ENCODE measurements at regions not wholly inside any gene's neighbourhood (a gene's known extent, or its start where the extent isn't known, plus 50 kb on each side); places are given as distances from the start of the nearest gene placed in this dataset.

DNA sequence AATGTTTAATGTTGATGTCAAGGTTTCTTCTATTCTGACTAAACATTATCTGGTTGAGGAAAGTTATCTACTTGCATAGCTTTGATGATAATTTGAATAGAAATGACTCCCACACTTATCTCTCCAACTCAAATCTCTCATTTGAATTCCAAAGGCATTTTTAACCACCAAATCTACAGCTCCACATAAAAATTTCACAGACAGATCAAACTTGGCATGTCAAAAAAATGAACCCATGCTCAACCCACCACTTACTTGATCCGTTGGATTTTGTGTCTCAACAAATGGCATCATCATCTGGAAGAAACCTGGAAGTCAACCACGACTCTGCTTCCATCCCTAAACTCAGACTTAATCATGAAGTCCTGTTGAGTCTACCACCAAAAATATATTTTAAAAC lies 1050.4 kb downstream of the EFNB2 start:
- H3K9ac ChIP-seq (ENCODE audit: low read length) = no peak overlapping the region
- H3K36me3 ChIP-seq (replicated peaks; ENCODE audit: low read depth, low read length) = no peaks in the 10 kb centered on the region
- H2AFZ ChIP-seq (ENCODE audit: low read depth, low read length) = no peak overlapping the region
- H3K9me3 ChIP-seq (ENCODE audit: insufficient read depth, low read length) = no peaks in the 10 kb centered on the region
- TF ChIP-seq EZH2phosphoT487 (IDR thresholded peaks at IDR 0.05; ENCODE audit: low read depth) = no peak
- TF ChIP-seq, protein P1, sequence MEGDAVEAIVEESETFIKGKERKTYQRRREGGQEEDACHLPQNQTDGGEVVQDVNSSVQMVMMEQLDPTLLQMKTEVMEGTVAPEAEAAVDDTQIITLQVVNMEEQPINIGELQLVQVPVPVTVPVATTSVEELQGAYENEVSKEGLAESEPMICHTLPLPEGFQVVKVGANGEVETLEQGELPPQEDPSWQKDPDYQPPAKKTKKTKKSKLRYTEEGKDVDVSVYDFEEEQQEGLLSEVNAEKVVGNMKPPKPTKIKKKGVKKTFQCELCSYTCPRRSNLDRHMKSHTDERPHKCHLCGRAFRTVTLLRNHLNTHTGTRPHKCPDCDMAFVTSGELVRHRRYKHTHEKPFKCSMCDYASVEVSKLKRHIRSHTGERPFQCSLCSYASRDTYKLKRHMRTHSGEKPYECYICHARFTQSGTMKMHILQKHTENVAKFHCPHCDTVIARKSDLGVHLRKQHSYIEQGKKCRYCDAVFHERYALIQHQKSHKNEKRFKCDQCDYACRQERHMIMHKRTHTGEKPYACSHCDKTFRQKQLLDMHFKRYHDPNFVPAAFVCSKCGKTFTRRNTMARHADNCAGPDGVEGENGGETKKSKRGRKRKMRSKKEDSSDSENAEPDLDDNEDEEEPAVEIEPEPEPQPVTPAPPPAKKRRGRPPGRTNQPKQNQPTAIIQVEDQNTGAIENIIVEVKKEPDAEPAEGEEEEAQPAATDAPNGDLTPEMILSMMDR (IDR thresholded peaks at IDR 0.05; ENCODE audit: low read depth, low read length) = no peak
- H3K4me3 ChIP-seq (ENCODE audit: low read length) = no peak overlapping the region
- no peaks in the 10 kb centered on the region for H3K27me3 ChIP-seq (ENCODE audit: low read depth, low read length)
- no peak overlapping the region for H3K27ac ChIP-seq (ENCODE audit: low read length)
- no peaks in the 10 kb centered on the region for H3K4me1 ChIP-seq (ENCODE audit: low read length)
- H3K79me2 ChIP-seq (ENCODE audit: low read length) = no peaks in the 10 kb centered on the region
- H4K20me1 ChIP-seq (ENCODE audit: insufficient read depth, low read length) = no peaks in the 10 kb centered on the region
- no peak overlapping the region for H3K4me2 ChIP-seq (ENCODE audit: low read length)

DNA sequence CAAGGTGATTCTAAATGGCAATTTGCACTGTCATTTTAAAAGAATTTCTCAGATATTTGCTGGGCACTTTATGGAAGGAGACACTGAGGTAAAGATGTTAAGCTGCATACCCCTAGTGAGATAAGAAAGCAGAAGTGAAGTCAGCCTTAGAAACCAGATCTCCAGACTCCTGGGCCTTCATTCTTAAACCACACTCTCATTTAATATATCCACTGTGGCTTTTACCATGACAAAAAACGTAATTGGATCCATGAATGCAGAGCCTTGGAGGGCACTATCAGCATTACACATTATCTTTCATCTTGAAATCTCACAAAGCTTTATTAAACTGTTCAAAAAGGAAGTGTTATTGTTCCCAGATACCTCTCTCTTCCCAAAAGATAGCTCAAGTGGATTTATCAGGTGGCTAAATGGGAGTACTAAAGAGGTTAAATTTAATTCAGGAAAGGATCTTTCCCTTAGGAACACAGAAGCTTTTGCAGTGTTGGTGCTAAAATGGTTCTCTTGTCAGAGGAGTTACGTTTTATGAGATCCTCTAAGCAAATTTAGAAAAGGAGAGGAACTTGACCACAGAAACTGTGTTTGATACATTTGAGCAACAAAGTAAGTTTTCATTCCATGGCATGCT lies 1060.4 kb downstream of the EFNB2 start:
- Histone ChIP-seq H3K36me3 (replicated peaks; ENCODE audit: low read depth, low read length) (no peaks in the 10 kb centered on the region), H3K27ac (ENCODE audit: low read length) (no peak overlapping the region), H3K4me2 (ENCODE audit: low read length) (no peak overlapping the region), H3K79me2 (ENCODE audit: low read length) (no peaks in the 10 kb centered on the region), H2AFZ (ENCODE audit: low read depth, low read length) (no peak overlapping the region), H3K4me3 (ENCODE audit: low read length) (no peak overlapping the region), H4K20me1 (ENCODE audit: insufficient read depth, low read length) (no peaks in the 10 kb centered on the region), H3K9ac (ENCODE audit: low read length) (no peak overlapping the region), H3K9me3 (ENCODE audit: insufficient read depth, low read length) (no peaks in the 10 kb centered on the region), H3K4me1 (ENCODE audit: low read length) (peaks cover 6% of the 10 kb centered on the region; the same call in 1 of the 2 replicates), H3K27me3 (ENCODE audit: low read depth, low read length) (no peaks in the 10 kb centered on the region)
- no peak for TF ChIP-seq EZH2phosphoT487 (IDR thresholded peaks at IDR 0.05; ENCODE audit: low read depth)
- TF ChIP-seq, protein P1 (IDR thresholded peaks at IDR 0.05; ENCODE audit: low read depth, low read length) = no peak

DNA sequence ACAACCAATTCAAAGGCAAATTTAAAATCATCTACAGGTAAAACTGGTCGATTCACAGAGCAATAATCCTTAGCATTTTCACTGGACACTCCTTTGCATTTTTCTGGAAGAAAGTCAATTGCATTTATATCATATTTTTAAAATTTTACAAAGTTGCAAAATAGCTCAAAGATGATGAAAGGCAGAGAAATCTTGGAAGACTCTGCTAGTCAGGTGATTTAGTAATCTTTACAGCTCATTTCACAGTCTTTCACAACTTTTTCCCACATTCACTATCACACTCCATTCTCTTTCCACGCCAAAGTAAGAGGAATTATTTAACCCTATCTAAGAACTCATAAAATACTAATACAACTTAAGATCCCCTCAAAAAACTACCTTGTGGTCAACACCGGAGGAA lies 1063.8 kb downstream of the EFNB2 start:
- Histone ChIP-seq H3K79me2 (ENCODE audit: low read length) (no peaks in the 10 kb centered on the region), H3K27me3 (ENCODE audit: low read depth, low read length) (no peaks in the 10 kb centered on the region), H2AFZ (ENCODE audit: low read depth, low read length) (no peak overlapping the region), H3K4me1 (ENCODE audit: low read length) (peaks cover 6% of the 10 kb centered on the region; the same call in 1 of the 2 replicates), H3K4me3 (ENCODE audit: low read length) (no peak overlapping the region), H3K36me3 (replicated peaks; ENCODE audit: low read depth, low read length) (no peaks in the 10 kb centered on the region), H3K27ac (ENCODE audit: low read length) (no peak overlapping the region), H4K20me1 (ENCODE audit: insufficient read depth, low read length) (no peaks in the 10 kb centered on the region), H3K9ac (ENCODE audit: low read length) (no peak overlapping the region), H3K4me2 (ENCODE audit: low read length) (no peak overlapping the region), H3K9me3 (ENCODE audit: insufficient read depth, low read length) (no peaks in the 10 kb centered on the region)
- no peak for TF ChIP-seq EZH2phosphoT487 (IDR thresholded peaks at IDR 0.05; ENCODE audit: low read depth)
- TF ChIP-seq, protein P1 (IDR thresholded peaks at IDR 0.05; ENCODE audit: low read depth, low read length) = no peak

DNA sequence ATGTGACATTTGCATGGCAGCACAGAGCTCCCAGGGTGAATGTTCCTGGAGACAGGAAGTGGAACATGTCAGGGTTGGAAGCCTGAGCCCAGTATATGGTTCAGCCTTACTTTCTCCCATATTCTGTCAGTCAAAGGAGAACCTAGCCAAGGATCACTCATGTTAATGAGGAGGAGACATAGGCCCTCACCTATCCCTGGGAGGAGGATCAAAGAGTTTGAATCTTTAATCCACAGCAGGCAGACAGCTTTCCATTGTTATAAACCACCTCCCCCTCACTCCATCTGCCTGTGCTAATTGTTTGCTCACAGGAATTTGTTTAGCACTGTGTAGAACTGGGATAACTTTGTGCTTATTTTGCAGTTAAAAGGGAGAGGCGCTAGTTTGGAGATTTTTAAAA lies 1069.1 kb downstream of the EFNB2 start:
- Histone ChIP-seq H4K20me1 (ENCODE audit: insufficient read depth, low read length) (no peaks in the 10 kb centered on the region), H3K27ac (ENCODE audit: low read length) (no peak overlapping the region), H3K79me2 (ENCODE audit: low read length) (no peaks in the 10 kb centered on the region), H3K36me3 (replicated peaks; ENCODE audit: low read depth, low read length) (no peaks in the 10 kb centered on the region), H3K9ac (ENCODE audit: low read length) (no peak overlapping the region), H3K27me3 (ENCODE audit: low read depth, low read length) (no peaks in the 10 kb centered on the region), H3K4me3 (ENCODE audit: low read length) (no peak overlapping the region), H2AFZ (ENCODE audit: low read depth, low read length) (no peak overlapping the region), H3K9me3 (ENCODE audit: insufficient read depth, low read length) (no peaks in the 10 kb centered on the region), H3K4me1 (ENCODE audit: low read length) (no peaks in the 10 kb centered on the region), H3K4me2 (ENCODE audit: low read length) (no peak overlapping the region)
- TF ChIP-seq, protein P1 (IDR thresholded peaks at IDR 0.05; ENCODE audit: low read depth, low read length) = no peak
- TF ChIP-seq EZH2phosphoT487 (IDR thresholded peaks at IDR 0.05; ENCODE audit: low read depth) = no peak

All from OCI-LY3 (cell line).